GM12891 (cell line): ENCODE measurements at regions not wholly inside any gene's neighbourhood (a gene's known extent, or its start where the extent isn't known, plus 50 kb on each side); places are given as distances from the start of the nearest gene placed in this dataset.

ENCODE experiments used
- POLR2A ChIP-seq: IDR thresholded peaks from 2 replicates; pipeline ENCODE4 v1.6.1; 2011; ENCODE audit warnings: low read depth, low read length, control low read depth
- POU2F2 ChIP-seq: IDR thresholded peaks from 2 replicates; pipeline ENCODE4 v1.6.1; 2011; ENCODE audit warnings: low read depth, mild to moderate bottlenecking, control low read depth, low read length, moderate library complexity
- TAF1 ChIP-seq: IDR thresholded peaks from 2 replicates; pipeline ENCODE4 v1.6.1; 2011; ENCODE audit warnings: low read depth, low read length, control low read depth

- no peak for TF ChIP-seq POLR2A
- TF ChIP-seq TAF1, result no peak
- TF ChIP-seq POU2F2, result no peak
Observed at GRCh38 chr5:126334760-126335159, 88.4 kb upstream of the GRAMD2B start.
